C4-2B (cell line): ENCODE measurements at regions not wholly inside any gene's neighbourhood (a gene's known extent, or its start where the extent isn't known, plus 50 kb on each side); places are given as distances from the start of the nearest gene placed in this dataset.

Experiments used
- ZFX ChIP-seq: fragments of 450-650 bp; IDR thresholded peaks from 2 replicates; pipeline ENCODE4 v1.6.1; 2017
- TF ChIP-seq, protein P1 (sequence below): fragments of 450-650 bp; conservative IDR thresholded peaks from 2 replicates; pipeline ENCODE4 v1.5.1; 2017; ENCODE audit warnings: mild to moderate bottlenecking

DNA sequence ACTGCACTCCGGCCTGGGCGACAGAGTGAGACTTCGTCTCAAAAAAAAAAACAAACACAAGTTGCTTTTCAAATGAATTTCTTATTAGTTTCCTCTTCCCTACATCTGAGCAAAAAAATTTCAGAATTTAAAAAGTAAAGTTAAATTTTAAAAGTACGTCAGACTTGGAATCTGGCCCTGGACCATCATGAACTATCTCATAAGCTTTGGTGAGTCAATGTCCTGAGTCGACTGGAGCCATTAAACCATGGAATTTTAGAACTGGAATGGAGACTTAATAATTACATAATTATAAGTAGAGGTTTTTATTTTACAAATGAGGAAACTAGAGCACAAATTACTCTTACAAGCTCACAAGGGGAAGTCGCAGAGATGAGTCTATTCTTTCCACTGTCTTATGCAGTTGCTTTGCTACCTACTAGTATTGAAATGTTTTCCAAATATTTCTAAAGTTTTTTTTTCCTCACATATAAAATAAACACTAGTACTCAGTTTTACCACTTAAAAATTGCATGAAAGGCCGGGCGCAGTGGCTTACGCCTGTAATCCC lies 98.0 kb upstream of the ZNF608 start:
- TF ChIP-seq, protein P1, sequence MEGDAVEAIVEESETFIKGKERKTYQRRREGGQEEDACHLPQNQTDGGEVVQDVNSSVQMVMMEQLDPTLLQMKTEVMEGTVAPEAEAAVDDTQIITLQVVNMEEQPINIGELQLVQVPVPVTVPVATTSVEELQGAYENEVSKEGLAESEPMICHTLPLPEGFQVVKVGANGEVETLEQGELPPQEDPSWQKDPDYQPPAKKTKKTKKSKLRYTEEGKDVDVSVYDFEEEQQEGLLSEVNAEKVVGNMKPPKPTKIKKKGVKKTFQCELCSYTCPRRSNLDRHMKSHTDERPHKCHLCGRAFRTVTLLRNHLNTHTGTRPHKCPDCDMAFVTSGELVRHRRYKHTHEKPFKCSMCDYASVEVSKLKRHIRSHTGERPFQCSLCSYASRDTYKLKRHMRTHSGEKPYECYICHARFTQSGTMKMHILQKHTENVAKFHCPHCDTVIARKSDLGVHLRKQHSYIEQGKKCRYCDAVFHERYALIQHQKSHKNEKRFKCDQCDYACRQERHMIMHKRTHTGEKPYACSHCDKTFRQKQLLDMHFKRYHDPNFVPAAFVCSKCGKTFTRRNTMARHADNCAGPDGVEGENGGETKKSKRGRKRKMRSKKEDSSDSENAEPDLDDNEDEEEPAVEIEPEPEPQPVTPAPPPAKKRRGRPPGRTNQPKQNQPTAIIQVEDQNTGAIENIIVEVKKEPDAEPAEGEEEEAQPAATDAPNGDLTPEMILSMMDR = no peak
- no peak for TF ChIP-seq ZFX
